Putamen (tissue), 1 donor: ENCODE measurements at regions not wholly inside any gene's neighbourhood (a gene's known extent, or its start where the extent isn't known, plus 50 kb on each side); places are given as distances from the start of the nearest gene placed in this dataset.
"Not testable (repeated sequence)": the region's sequence is repeated elsewhere in the genome, so short reads cannot be mapped to it uniquely, and the experiment has no call there.

ENCODE experiments used
- DNase-seq: peaks from one replicate; pipeline ENCODE4 v3.0.0-alpha.2; 2016; ENCODE audit warnings: low spot score

DNA sequence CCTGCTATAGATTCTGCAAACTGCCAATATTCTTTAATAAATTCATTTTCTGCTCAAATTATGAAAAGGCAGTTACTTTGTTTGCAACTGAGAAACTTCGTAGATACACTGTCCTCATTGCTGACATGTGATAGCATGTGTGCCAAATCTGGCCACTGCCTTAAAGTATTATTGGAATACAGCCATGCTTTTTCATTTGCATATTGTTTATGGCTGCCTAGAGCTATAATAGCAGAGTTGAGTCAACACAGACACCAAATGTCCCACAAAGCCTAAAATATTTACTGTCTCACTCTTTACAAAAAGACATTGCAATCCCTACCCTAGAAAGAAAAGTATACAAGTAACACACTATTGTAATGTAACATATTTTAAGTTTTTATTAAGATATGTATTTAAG lies 647.4 kb downstream of the XPNPEP1 start:
- no peak for DNase-seq

DNA sequence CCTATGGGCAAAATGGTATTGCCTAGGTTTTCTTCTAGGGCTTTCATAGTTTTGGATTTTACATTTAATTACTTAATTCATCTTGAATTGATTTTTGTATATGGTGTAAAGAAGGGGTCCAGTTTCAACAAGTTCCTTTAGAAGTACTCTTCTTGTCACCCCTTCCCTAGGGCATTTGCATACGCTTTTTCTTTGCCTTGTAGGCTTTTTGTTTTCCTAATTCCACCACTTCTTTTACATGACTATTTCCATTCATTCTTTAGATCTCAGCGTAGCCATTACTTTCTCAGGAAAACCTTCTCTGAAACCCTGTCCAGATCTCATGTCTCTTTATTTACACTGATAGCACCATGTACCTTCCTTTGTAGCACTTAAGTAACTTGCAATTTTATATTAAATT lies 648.6 kb downstream of the XPNPEP1 start:
- DNase-seq = no peak

GRCh38 chr10:109270173-109270572 lies 653.1 kb downstream of the XPNPEP1 start:
- no peak for DNase-seq

GRCh38 chr10:109264004-109264403 lies 659.3 kb downstream of the XPNPEP1 start:
- no peak for DNase-seq

GRCh38 chr10:109261231-109261630 lies 662.1 kb downstream of the XPNPEP1 start:
- DNase-seq = no peak

- DNase-seq = no peak
Measured at GRCh38 chr10:109259293-109259692, 664.0 kb downstream of the XPNPEP1 start.

DNA sequence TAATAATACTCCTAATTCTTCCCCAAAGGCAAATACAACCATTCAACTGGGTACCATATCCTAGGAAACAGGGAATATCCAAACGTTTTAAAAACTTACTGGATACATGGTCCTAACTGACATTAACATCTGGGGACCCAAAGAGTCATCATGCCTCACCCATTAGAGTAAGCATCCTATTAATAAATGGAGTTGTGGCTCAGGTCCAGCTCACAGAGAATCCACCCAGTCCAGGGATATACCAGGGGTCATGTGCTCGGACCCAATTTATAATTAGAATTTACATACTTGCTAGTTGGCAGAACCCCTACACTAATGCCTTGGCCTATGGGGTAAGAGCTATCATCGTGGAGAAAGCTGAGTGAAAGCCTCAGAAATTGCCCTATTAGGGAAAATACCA lies 670.0 kb downstream of the XPNPEP1 start:
- no peak for DNase-seq

GRCh38 chr10:109250152-109250551 lies 673.2 kb downstream of the XPNPEP1 start:
- DNase-seq = no peak

DNA sequence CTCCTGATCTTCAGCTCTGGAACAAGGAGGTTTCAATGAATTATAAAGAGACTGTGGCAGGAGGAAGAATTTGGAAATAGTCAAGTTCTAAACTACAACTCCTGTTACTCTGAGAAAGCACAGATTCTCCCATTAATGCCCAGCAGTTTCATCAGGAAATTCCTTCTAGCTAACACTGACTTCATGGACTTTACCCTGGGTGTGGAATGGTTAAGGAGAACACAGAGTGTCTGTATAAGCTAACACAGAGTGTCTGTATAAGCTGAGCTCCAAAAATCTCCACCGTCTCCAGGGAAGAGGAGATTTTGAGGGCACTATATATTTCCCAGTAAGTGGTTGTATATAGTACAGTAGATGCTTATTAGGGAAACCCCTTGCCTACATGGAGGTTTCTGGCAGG lies 675.5 kb downstream of the XPNPEP1 start:
- no peak for DNase-seq

- no peak for DNase-seq
Measured at GRCh38 chr10:109245821-109246220, 677.5 kb downstream of the XPNPEP1 start.

GRCh38 chr10:109239371-109239770 lies 683.9 kb downstream of the XPNPEP1 start:
- no peak for DNase-seq

- no peak for DNase-seq
Measured at GRCh38 chr10:109237682-109238081, 685.6 kb downstream of the XPNPEP1 start.

DNA sequence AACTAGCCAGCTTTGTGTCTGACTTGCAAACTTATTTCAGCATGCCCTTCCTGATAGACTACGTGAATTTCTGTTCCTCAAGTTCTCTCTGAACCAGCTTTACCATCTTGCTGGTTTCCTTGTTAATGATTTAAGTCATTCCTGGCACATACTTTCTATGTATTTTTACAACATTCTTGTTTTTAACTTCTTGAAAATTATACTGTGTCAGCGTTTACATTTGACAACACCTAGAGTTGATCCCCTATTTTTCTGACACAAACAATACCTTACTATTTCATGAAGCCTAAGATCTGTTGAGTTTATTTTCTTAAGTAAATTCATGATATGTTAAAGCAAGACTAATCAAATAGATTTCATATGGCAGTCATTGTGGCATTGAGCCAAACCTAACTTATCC lies 686.3 kb downstream of the XPNPEP1 start:
- DNase-seq = no peak

DNA sequence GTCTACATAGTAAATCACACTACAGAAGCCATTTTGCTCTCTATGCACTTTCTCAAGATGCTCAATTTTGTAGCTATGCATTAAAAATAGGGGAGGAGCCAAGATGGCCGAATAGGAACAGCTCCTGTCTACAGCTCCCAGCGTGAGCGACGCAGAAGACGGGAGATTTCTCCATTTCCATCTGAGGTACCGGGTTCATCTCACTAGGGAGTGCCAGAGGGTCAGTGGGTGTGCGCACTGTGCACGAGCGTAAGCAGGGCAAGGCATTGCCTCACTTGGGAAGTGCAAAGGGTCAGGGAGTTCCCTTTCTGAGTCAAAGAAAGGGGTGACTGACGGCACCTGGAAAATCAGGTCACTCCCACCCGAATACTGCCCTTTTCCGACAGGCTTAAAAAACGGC lies 699.8 kb downstream of the XPNPEP1 start:
- not testable (repeated sequence) for DNase-seq

GRCh38 chr10:109219935-109220605 lies 703.2 kb downstream of the XPNPEP1 start:
- DNase-seq = no peak

DNA sequence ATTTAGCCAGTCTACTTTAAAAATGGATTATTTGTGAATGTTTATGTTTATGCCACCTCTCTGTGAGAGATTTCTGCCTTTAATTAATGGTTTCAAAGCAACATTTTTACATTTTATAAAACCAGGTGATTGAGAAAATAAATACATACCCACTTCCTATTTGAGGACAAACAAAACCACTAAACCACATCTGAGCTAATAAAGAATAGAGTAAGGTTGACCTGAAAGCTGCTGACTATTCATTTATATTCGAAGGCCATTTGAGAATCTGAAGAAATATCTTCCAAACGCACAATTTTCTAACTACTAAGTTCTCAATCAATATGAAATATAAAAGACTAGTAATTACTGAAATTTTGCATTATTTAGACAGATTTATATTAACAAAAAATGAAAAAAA lies 705.1 kb downstream of the XPNPEP1 start:
- no peak for DNase-seq

- DNase-seq = no peak
Measured at GRCh38 chr10:109215291-109216075, 707.8 kb downstream of the XPNPEP1 start.

DNA sequence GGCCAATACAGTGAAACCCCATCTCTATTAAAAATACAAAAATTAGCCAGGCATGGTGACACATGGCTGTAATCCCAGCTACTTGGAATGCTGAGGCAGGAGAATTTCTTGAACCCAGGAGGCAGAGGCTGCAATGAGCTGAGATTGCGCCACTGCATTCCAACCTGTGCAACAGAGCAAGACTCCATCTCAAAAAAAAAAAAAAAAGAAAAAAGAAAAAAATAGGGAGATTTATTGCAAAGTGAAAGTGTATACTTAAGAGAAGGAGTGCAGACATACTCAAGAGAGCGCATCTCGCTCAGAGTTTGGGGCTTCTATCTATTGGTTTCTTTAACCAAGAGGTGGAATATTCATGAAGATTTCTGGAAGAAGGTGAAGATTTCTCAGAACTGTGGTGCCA lies 708.4 kb downstream of the XPNPEP1 start:
- DNase-seq = not testable (repeated sequence)

DNA sequence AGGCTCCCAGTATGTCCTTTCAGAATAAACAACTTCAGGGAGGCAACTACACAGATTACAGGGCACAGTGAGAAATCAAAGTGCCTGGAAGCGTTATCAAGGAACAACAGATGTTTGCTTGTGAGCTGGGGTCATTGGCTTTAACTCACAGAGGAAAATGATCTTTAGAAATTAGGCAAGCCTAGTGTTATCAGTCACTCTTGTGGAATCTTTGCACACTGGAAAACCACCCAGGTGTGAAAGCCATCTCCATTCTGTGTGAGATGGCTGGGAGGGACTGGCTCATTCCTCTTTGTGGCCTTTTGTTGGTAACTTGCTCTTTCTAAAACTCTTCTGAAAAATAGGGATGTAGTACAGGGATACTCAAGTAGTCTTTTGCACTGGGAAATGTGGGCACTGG lies 716.0 kb downstream of the XPNPEP1 start:
- DNase-seq = no peak

GRCh38 chr10:109205929-109206585 lies 717.3 kb downstream of the XPNPEP1 start:
- no peak for DNase-seq

- no peak for DNase-seq
Measured at GRCh38 chr10:109203646-109204353, 719.5 kb downstream of the XPNPEP1 start.

- DNase-seq = no peak
Measured at GRCh38 chr10:109202111-109202510, 721.2 kb downstream of the XPNPEP1 start.
